WTC11 (cell line): ENCODE measurements at regions not wholly inside any gene's neighbourhood (a gene's known extent, or its start where the extent isn't known, plus 50 kb on each side); places are given as distances from the start of the nearest gene placed in this dataset.

Source experiments
- ARID4B ChIP-seq: sonication (generic); formaldehyde crosslinking; IDR thresholded peaks from 2 replicates; pipeline ENCODE4 v1.8.0; 2023; ENCODE audit warnings: missing genetic modification reagents, mild to moderate bottlenecking, borderline replicate concordance
- TF ChIP-seq, protein P1 (sequence below): sonication (generic); formaldehyde crosslinking; IDR thresholded peaks from 2 replicates; pipeline ENCODE4 v1.8.0; 2022; ENCODE audit warnings: mild to moderate bottlenecking, missing genetic modification reagents

DNA sequence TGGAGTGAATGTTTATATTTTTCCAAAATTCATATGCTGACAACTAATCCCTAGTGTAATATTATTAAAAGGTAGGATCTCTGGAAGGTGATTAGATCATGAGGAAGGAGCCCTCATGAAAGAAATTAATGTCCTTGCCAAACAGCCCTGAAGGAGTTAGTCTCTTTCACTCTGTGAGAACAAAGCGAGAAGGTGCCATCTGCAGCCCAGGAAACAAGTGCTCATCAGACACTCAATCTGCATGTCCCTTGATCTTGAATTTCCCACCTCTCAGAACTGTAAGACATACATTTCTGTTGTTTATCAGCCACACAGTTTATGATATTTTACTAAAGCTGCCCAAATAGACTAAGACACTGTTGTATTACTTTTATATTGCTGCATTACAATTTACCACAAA lies 1283.4 kb downstream of the PCDH7 start:
- TF ChIP-seq, protein P1, sequence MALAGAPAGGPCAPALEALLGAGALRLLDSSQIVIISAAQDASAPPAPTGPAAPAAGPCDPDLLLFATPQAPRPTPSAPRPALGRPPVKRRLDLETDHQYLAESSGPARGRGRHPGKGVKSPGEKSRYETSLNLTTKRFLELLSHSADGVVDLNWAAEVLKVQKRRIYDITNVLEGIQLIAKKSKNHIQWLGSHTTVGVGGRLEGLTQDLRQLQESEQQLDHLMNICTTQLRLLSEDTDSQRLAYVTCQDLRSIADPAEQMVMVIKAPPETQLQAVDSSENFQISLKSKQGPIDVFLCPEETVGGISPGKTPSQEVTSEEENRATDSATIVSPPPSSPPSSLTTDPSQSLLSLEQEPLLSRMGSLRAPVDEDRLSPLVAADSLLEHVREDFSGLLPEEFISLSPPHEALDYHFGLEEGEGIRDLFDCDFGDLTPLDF (CRISPR knock-in tag) = no peak
- no peak for TF ChIP-seq ARID4B
